ENCODE measurements at regions not wholly inside any gene's neighbourhood (a gene's known extent, or its start where the extent isn't known, plus 50 kb on each side); places are given as distances from the start of the nearest gene placed in this dataset.
"Not testable (repeated sequence)": the region's sequence is repeated elsewhere in the genome, so short reads cannot be mapped to it uniquely, and the experiment has no call there.

GRCh38 chr22:27315833-27316232 lies 485.7 kb downstream of the MN1 start:
- Histone ChIP-seq H3K4me1 (ENCODE audit: control insufficient read depth, insufficient read depth, low read length, poor library complexity, severe bottlenecking) (peaks cover 23% of the 10 kb centered on the region), H3K9me3 (ENCODE audit: control insufficient read depth, low read length) (no peaks in the 10 kb centered on the region), H3K36me3 (ENCODE audit: control insufficient read depth, insufficient read depth, low read length) (no peaks in the 10 kb centered on the region), H3K4me3 (ENCODE audit: extremely low read depth, insufficient read depth, low read length, poor library complexity, severe bottlenecking) (no peak overlapping the region), H3K27ac (ENCODE audit: low read depth, low read length, severe bottlenecking) (no peak overlapping the region)
- 91 to 94% methylated on average over 4 of the region's 4 CpGs for WGBS, 2 experiments (ENCODE audit: insufficient coverage in 2 of 2)

DNA sequence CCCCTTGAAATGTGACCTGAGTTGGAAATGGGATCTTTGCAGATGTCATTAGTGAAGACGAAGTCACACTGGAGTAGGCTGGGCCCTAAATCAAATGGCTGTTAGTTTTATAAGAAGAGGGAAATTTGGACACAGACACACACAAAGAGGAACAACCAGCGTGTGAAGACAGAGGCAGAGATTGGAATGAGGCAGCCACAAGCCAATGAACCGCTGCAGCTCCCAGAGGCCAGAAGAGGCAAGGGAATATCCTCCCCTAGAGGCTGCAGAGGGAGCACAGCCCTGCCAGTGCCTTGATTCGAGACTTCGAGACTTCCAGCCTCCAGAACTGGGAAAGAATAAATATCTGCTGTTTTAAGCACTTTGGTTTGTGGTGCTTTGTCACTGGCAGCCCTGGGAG lies 484.5 kb downstream of the MN1 start:
- no peaks in the 10 kb centered on the region for H3K36me3 ChIP-seq (ENCODE audit: control insufficient read depth, insufficient read depth, low read length)
- H3K9me3 ChIP-seq (ENCODE audit: control insufficient read depth, low read length): no peaks in the 10 kb centered on the region
- H3K27ac ChIP-seq (ENCODE audit: low read depth, low read length, severe bottlenecking): no peak overlapping the region
- H3K4me1 ChIP-seq (ENCODE audit: control insufficient read depth, insufficient read depth, low read length, poor library complexity, severe bottlenecking): peaks cover 20% of the 10 kb centered on the region
- 52 to 76% methylated on average over 2 to 5 of the region's 5 CpGs for WGBS, 2 experiments (ENCODE audit: insufficient coverage in 2 of 2)
- H3K4me3 ChIP-seq (ENCODE audit: extremely low read depth, insufficient read depth, low read length, poor library complexity, severe bottlenecking): no peak overlapping the region

GRCh38 chr22:27317971-27318428 lies 483.6 kb downstream of the MN1 start:
- Histone ChIP-seq H3K27ac (ENCODE audit: low read depth, low read length, severe bottlenecking) (no peak overlapping the region), H3K9me3 (ENCODE audit: control insufficient read depth, low read length) (no peaks in the 10 kb centered on the region)
- 91 to 92% methylated on average over 8 to 9 of the region's 15 CpGs for WGBS, 2 experiments (ENCODE audit: insufficient coverage in 2 of 2)

DNA sequence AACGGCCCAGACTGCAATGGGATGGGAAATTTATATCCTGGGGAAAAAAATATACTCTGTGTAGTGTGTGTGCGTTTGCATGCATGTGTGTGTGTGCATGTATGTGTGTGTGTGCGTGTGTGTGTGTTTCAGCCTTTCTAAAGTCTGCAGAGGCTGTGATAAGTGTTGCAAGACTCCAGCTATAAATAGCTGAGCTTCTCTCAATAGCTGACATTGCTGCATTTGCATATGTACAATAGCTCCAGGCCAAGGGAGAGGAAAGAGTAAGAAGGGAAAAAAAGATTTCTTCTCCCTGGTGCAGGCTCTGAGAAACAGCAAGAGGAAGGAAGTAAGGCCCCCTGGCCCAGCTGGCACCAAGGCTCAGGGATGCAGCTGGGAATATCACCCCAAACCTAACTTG lies 483.0 kb downstream of the MN1 start:
- no peaks in the 10 kb centered on the region for H3K36me3 ChIP-seq (ENCODE audit: control insufficient read depth, insufficient read depth, low read length)
- H3K4me3 ChIP-seq (ENCODE audit: extremely low read depth, insufficient read depth, low read length, poor library complexity, severe bottlenecking): no peak overlapping the region
- WGBS, 2 experiments (ENCODE audit: insufficient coverage in 2 of 2): 78% methylated on average over 1 of the region's 3 CpGs; no CpG with 5 or more reads in 1 of the 2 experiments
- H3K4me1 ChIP-seq (ENCODE audit: control insufficient read depth, insufficient read depth, low read length, poor library complexity, severe bottlenecking): peaks cover 7% of the 10 kb centered on the region
- H3K9me3 ChIP-seq (ENCODE audit: control insufficient read depth, low read length): no peaks in the 10 kb centered on the region
- H3K27ac ChIP-seq (ENCODE audit: low read depth, low read length, severe bottlenecking): no peak overlapping the region

More at GRCh38 chr22:27317971-27318428, 483.6 kb downstream of the MN1 start:
- peaks cover 13% of the 10 kb centered on the region for H3K4me1 ChIP-seq (ENCODE audit: control insufficient read depth, insufficient read depth, low read length, poor library complexity, severe bottlenecking)
- no peaks in the 10 kb centered on the region for H3K36me3 ChIP-seq (ENCODE audit: control insufficient read depth, insufficient read depth, low read length)
- no peak overlapping the region for H3K4me3 ChIP-seq (ENCODE audit: extremely low read depth, insufficient read depth, low read length, poor library complexity, severe bottlenecking)

DNA sequence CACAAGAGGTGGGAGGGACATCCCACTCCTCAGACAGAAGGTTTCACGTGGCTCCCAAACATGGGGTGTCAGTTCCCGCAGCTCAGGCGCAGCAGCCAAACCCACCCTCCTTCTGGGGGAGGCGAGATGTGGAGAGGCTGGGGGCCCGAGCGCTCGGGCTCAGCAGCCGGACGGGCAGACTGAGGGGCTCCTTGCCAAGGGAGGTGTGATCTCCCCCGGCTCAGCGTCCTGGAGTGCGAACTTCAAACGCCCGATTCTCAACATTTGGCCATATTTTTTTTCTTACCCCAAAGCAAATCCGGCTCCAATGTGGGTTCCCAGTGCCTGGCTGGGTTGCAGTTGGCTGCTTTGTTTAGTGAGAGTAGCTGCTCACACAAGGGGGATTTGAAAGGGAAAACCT lies 477.9 kb downstream of the MN1 start:
- Histone ChIP-seq H3K36me3 (ENCODE audit: control insufficient read depth, insufficient read depth, low read length) (no peaks in the 10 kb centered on the region), H3K27ac (ENCODE audit: low read depth, low read length, severe bottlenecking) (no peak overlapping the region), H3K4me1 (ENCODE audit: control insufficient read depth, insufficient read depth, low read length, poor library complexity, severe bottlenecking) (no peaks in the 10 kb centered on the region), H3K4me3 (ENCODE audit: extremely low read depth, insufficient read depth, low read length, poor library complexity, severe bottlenecking) (no peak overlapping the region), H3K9me3 (ENCODE audit: control insufficient read depth, low read length) (no peaks in the 10 kb centered on the region)
- 89 to 98% methylated on average over 3 to 9 of the region's 15 CpGs for WGBS, 2 experiments (ENCODE audit: insufficient coverage in 2 of 2)

- not testable (repeated sequence) for H3K4me1 ChIP-seq (ENCODE audit: control insufficient read depth, insufficient read depth, low read length, poor library complexity, severe bottlenecking); H3K36me3 ChIP-seq (ENCODE audit: control insufficient read depth, insufficient read depth, low read length); H3K4me3 ChIP-seq (ENCODE audit: extremely low read depth, insufficient read depth, low read length, poor library complexity, severe bottlenecking); H3K27ac ChIP-seq (ENCODE audit: low read depth, low read length, severe bottlenecking); H3K9me3 ChIP-seq (ENCODE audit: control insufficient read depth, low read length)
- 80 to 94% methylated on average over 1 of the region's 1 CpG for WGBS, 2 experiments (ENCODE audit: insufficient coverage in 2 of 2)
These were observed 476.6 kb downstream of the MN1 start for GRCh38 chr22:27324908-27325307.

DNA sequence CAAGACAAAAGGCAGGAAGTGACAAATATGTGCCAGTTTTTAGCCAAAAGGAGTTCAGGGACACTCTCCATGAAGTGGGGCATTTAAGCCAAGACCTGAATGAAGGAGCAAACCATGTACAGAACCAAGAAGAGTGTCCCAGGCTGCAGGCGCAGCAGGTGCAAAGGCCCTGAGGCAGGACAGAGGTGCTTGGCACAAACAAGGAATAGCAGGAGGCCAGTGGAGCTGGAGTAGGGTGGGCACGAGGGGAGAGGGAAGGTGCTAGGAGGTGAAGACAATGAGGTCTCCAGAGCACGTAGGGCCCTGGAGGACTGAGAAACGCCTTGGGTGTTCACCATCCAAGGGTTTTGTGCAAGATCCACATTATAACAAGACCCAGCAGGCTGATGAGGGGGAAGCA lies 474.1 kb downstream of the MN1 start:
- H3K9me3 ChIP-seq (ENCODE audit: control insufficient read depth, low read length): no peaks in the 10 kb centered on the region

DNA sequence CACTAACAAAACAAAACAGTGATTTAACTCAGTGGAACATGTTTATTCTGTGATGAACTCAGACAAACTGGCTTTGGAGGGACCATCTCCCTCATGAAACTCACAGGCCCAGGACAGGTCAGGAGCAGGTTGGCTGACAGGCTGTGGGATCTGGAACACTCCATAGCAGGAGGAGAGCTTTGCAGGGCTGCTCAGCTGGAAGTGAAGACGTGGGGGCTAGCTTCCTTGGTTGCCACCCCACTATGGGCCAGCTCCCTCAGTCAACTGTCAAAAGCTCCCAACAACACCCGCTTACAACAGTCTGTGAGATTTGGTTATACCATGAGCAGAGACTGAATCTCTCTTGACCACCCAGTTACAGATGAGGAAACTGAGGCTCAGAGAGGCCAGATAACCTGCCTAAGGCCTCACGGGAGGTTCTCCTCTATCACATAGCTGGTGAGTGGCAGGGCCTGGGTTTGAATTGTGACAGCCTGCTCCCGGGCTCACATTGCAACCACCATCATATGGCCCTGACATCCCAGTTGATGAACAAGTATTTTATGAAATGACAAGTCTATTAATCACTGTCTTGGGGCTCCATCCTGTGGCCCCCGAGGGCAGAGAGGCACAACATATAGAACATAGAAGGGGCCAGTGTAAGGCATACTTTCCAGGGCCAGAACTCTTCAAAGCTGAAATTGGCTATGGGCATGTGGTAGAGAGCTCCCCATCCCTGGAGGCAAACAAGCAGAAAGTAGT lies 473.4 kb downstream of the MN1 start:
- Histone ChIP-seq H3K27ac (ENCODE audit: low read depth, low read length, severe bottlenecking) (no peak overlapping the region), H3K4me1 (ENCODE audit: control insufficient read depth, insufficient read depth, low read length, poor library complexity, severe bottlenecking) (no peaks in the 10 kb centered on the region), H3K36me3 (ENCODE audit: control insufficient read depth, insufficient read depth, low read length) (no peaks in the 10 kb centered on the region), H3K9me3 (ENCODE audit: control insufficient read depth, low read length) (no peaks in the 10 kb centered on the region), H3K4me3 (ENCODE audit: extremely low read depth, insufficient read depth, low read length, poor library complexity, severe bottlenecking) (no peak overlapping the region)
- WGBS, 2 experiments (ENCODE audit: insufficient coverage in 2 of 2): 84 to 94% methylated on average over 2 of the region's 5 CpGs

More for the DNA sequence above, 474.1 kb downstream of the MN1 start:
- H3K4me3 ChIP-seq (ENCODE audit: extremely low read depth, insufficient read depth, low read length, poor library complexity, severe bottlenecking): no peak overlapping the region
- no peaks in the 10 kb centered on the region for H3K36me3 ChIP-seq (ENCODE audit: control insufficient read depth, insufficient read depth, low read length)
- H3K27ac ChIP-seq (ENCODE audit: low read depth, low read length, severe bottlenecking): no peak overlapping the region
- 93 to 94% methylated on average over 3 of the region's 4 CpGs for WGBS, 2 experiments (ENCODE audit: insufficient coverage in 2 of 2)
- no peaks in the 10 kb centered on the region for H3K4me1 ChIP-seq (ENCODE audit: control insufficient read depth, insufficient read depth, low read length, poor library complexity, severe bottlenecking)

GRCh38 chr22:27329131-27329850 lies 472.3 kb downstream of the MN1 start:
- H3K27ac ChIP-seq (ENCODE audit: low read depth, low read length, severe bottlenecking): no peak overlapping the region
- WGBS, 2 experiments (ENCODE audit: insufficient coverage in 2 of 2): 0 to 23% methylated on average over 2 to 5 of the region's 13 CpGs
- H3K36me3 ChIP-seq (ENCODE audit: control insufficient read depth, insufficient read depth, low read length): no peaks in the 10 kb centered on the region
- no peaks in the 10 kb centered on the region for H3K9me3 ChIP-seq (ENCODE audit: control insufficient read depth, low read length)
- no peaks in the 10 kb centered on the region for H3K4me1 ChIP-seq (ENCODE audit: control insufficient read depth, insufficient read depth, low read length, poor library complexity, severe bottlenecking)
- H3K4me3 ChIP-seq (ENCODE audit: extremely low read depth, insufficient read depth, low read length, poor library complexity, severe bottlenecking): no peak overlapping the region

DNA sequence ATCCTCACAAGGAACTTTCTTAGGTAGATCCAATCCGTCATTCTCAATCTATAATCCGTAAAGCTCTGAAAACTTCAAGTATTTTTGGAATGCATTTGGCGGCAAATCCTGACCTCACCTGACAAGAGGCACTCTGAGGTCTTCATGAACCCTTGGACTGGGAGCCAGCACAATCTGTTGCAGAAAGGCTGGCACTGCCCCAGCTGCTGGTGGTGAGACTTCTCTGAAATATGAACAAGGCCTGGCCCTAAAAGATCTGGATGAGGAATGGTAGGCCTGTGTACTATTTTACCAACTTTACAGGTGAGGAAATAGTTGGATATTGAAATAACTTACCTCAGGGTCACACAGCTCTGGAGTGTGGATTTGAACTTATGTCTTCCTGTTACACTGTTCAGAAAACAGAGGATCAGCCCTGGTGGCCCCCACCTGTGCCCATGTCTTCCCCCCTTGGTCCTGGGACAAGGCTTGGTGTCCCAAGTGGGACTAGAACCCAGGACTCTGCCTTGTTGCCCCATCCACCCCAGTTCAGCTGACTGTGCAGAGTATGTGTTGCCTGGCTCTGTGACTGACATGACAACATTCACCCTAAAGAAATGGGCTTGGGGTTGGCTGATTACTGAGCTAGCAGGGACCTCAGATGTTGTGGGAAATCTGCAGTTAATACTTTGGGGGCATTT lies 471.4 kb downstream of the MN1 start:
- no peak overlapping the region for H3K27ac ChIP-seq (ENCODE audit: low read depth, low read length, severe bottlenecking)
- no peaks in the 10 kb centered on the region for H3K36me3 ChIP-seq (ENCODE audit: control insufficient read depth, insufficient read depth, low read length)
- H3K4me1 ChIP-seq (ENCODE audit: control insufficient read depth, insufficient read depth, low read length, poor library complexity, severe bottlenecking): no peaks in the 10 kb centered on the region
- 97 to 100% methylated on average over 2 to 3 of the region's 3 CpGs for WGBS, 2 experiments (ENCODE audit: insufficient coverage in 2 of 2)
- H3K9me3 ChIP-seq (ENCODE audit: control insufficient read depth, low read length): no peaks in the 10 kb centered on the region
- no peak overlapping the region for H3K4me3 ChIP-seq (ENCODE audit: extremely low read depth, insufficient read depth, low read length, poor library complexity, severe bottlenecking)
